Spleen (tissue), 7 donors: ENCODE measurements at regions not wholly inside any gene's neighbourhood (a gene's known extent, or its start where the extent isn't known, plus 50 kb on each side); places are given as distances from the start of the nearest gene placed in this dataset.

Experiments
- POLR2A ChIP-seq, 3 donors: fragments of 450-650 bp; IDR thresholded peaks; one replicate each; pipeline ENCODE4 v1.5.1; 2017; ENCODE audit warnings: antibody characterized with exemption in 3 of 3, mild to moderate bottlenecking in 1 of 3
- POLR2AphosphoS5 ChIP-seq, 3 donors: sonication (generic); formaldehyde crosslinking; IDR thresholded peaks; one replicate each; pipeline ENCODE4 v1.5.1; 2017; ENCODE audit warnings: antibody characterized with exemption in 3 of 3
- TF ChIP-seq, protein P1 (sequence below), 11 experiments: fragments of 200-600 bp in 7 of 11; fragments of 450-650 bp in 4 of 11; sonication (generic) in 4 of 11; IDR thresholded peaks in 8 of 11; conservative IDR thresholded peaks in 3 of 11; 1 replicate in 7 of 11; 2 replicates in 4 of 11; pipeline versions ENCODE4 v1.4.0 to v1.8.0; 2016 to 2021; ENCODE audit warnings: antibody characterized with exemption in 11 of 11, inconsistent platforms in 4 of 11, mild to moderate bottlenecking in 1 of 11
- donor health status: DM: no; HTN: no; CAD: no; lungs with moderate emphysema.
- donor health status: DM: no; HTN: no; CAD: no.
- donor health status: DM: no; HTN: no; CAD: no.

DNA sequence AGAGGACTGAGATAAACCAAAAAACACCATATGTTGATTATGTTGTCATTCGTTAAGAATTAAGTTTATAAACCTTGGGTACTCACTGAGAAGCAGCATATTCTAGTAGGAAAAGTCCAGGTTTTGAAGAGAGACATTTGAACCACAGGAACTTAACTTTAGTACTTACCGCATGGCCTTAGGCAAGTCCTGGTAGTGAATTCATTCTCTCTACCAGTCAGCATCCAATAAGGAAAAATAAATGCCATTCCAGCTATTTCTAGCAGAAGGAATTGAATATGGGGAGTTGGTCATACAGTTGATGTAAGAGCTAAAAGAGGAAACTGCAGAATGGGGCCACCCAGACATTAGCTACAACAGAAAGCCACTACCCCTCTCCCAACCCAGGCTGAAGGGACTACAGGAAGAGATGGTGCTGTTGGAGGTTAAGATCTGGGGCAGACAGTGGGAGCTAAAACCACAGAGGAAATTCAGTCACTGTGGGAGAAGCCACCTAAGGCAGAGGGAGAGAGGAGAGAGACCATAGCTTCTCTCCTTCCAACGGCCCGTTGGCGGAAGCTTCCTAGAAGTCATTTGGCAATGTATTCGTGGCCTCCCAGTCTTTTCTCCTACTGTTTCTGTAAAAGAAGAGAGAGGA lies 133.8 kb upstream of the RARB start:
- TF ChIP-seq, protein P1, sequence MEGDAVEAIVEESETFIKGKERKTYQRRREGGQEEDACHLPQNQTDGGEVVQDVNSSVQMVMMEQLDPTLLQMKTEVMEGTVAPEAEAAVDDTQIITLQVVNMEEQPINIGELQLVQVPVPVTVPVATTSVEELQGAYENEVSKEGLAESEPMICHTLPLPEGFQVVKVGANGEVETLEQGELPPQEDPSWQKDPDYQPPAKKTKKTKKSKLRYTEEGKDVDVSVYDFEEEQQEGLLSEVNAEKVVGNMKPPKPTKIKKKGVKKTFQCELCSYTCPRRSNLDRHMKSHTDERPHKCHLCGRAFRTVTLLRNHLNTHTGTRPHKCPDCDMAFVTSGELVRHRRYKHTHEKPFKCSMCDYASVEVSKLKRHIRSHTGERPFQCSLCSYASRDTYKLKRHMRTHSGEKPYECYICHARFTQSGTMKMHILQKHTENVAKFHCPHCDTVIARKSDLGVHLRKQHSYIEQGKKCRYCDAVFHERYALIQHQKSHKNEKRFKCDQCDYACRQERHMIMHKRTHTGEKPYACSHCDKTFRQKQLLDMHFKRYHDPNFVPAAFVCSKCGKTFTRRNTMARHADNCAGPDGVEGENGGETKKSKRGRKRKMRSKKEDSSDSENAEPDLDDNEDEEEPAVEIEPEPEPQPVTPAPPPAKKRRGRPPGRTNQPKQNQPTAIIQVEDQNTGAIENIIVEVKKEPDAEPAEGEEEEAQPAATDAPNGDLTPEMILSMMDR (IDR thresholded peaks at IDR 0.05 in 8 of 11, conservative IDR thresholded peaks at IDR 0.05 in 3 of 11), result no peak
- no peak for TF ChIP-seq POLR2A (IDR thresholded peaks at IDR 0.05)
- TF ChIP-seq POLR2AphosphoS5 (IDR thresholded peaks at IDR 0.05), result no peak
